ENCODE measurements at regions not wholly inside any gene's neighbourhood (a gene's known extent, or its start where the extent isn't known, plus 50 kb on each side); places are given as distances from the start of the nearest gene placed in this dataset.

GRCh38 chr3:124415446-124415960, 314.7 kb upstream of the UMPS start (continued):
- TF ChIP-seq CBX5 (IDR thresholded peaks at IDR 0.05; ENCODE audit: low read depth, low read length): no peak
- TF ChIP-seq NANOG (IDR thresholded peaks at IDR 0.05; ENCODE audit: insufficient read depth, low read depth, low read length, poor library complexity, severe bottlenecking): no peak
- no peak for TF ChIP-seq JUND (IDR thresholded peaks at IDR 0.05; ENCODE audit: low read length)
- TF ChIP-seq SIX5 (IDR thresholded peaks at IDR 0.05; ENCODE audit: low read depth, low read length): no peak
- TF ChIP-seq CBX8 (IDR thresholded peaks at IDR 0.05; ENCODE audit: borderline replicate concordance, low read depth, low read length): no peak
- TF ChIP-seq PHF8 (conservative IDR thresholded peaks at IDR 0.05; ENCODE audit: low read depth, low read length): no peak
- TF ChIP-seq HDAC2 (IDR thresholded peaks at IDR 0.05; ENCODE audit: borderline replicate concordance in 1 of 2, low read depth in 2 of 2, low read length in 2 of 2): no peak
